ENCODE measurements at regions not wholly inside any gene's neighbourhood (a gene's known extent, or its start where the extent isn't known, plus 50 kb on each side); places are given as distances from the start of the nearest gene placed in this dataset.
"Not testable (repeated sequence)": the region's sequence is repeated elsewhere in the genome, so short reads cannot be mapped to it uniquely, and the experiment has no call there.

GRCh38 chr22:48492366-48493320 lies 1335.0 kb downstream of the BRD1 start:
- peak; percentile 77 for DNase-seq (ENCODE audit: low spot score)

DNA sequence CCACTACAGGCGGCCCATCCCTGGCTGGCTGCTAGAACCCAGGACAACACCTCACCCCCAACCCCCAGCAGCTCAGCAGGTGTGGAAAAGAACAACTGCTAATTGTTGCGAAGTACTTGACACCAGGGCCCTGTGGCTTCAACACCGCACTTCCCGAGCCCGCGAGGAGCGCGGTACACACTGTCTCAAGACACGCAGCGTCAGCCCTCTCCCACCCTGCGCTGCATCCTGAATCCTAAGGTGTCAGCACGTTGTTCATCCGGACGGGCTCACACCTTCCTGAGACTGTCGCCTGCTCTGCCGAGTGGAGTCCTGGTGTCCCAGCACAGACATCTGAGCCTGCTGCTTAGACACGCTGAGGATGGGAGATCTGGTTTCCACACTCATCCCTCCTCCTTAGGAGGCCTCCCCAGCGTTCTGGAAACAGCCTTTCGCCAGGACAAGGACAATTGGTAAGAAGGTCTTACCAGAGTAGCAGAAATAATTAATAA lies 1336.2 kb downstream of the BRD1 start:
- no peak for DNase-seq (ENCODE audit: low spot score)

GRCh38 chr22:48490500-48491411 lies 1336.9 kb downstream of the BRD1 start:
- no peak for DNase-seq (ENCODE audit: low spot score)

GRCh38 chr22:48489551-48490499 lies 1337.8 kb downstream of the BRD1 start:
- DNase-seq (ENCODE audit: low spot score) = no peak

DNA sequence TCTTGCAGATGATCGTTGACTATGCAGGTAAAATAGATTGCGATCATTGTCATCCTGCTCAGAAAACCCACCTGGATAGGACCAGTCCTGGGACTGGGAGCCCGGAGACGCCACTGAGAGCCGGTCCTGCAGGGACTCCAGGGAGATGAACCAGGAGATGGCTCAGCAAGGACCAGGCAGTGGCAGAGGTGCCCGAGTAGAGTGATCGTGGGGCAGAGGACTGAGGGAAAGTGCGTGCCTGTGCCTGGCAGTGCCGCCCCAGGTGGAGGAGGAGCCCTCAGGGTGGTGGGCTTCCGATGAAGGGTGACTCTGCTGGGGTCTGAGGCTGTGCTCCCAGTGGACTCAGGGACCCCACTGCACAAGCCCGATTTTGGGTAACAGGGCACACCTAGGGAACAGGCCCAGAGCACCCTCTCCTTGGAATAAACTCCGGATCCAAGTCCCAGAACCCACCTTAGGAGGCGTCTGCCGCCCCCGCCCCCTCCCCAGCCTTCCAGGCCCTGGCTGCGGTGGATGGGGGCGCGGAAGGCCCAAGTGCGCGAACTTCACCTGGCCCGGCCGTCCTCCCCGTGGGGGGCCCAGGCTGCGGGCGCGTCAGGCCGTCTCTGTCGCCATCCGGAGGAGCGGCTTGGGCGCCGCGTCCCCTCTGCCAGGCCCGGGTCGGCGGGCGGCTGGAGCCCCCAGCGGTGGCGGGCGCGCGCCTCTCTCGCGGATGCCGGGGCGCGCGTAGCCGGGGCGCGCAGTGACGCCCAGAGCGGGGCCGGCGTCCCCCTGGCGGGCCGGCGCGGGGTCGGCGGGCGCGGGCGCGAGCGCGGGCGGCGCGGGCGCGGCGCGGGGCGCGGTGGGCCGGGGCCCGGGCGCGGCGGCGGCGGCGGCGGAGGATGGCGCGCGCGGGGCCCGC lies 1338.8 kb downstream of the BRD1 start:
- DNase-seq (ENCODE audit: low spot score) = peak; percentile 92

GRCh38 chr22:48488149-48488551 lies 1339.5 kb downstream of the BRD1 start:
- DNase-seq (ENCODE audit: low spot score) = no peak

GRCh38 chr22:48486558-48486957 lies 1341.1 kb downstream of the BRD1 start:
- no peak for DNase-seq (ENCODE audit: low spot score)

DNA sequence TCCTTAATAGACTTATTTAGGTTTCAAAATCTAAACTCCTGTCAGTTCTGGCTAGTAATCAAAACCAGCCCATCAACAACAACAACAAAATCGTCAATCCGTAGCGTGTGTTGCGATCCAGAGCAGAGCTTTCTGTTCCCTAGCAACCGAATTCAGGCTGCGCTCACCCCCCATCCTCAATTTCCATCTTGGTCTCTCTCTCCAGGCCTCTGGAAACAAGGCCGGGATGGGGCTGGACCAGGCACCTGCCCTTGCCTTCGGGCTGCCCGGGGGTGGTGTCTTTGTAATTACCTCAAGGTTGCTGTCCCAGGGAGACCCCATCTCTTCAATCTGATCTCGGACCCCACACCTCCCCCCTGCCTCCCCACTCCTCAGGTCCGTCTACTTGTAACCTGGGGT lies 1341.5 kb downstream of the BRD1 start:
- no peak for DNase-seq (ENCODE audit: low spot score)

- no peak for DNase-seq (ENCODE audit: low spot score)
Observed at GRCh38 chr22:48485149-48486133, 1342.2 kb downstream of the BRD1 start.

GRCh38 chr22:48483764-48484528 lies 1343.7 kb downstream of the BRD1 start:
- no peak for DNase-seq (ENCODE audit: low spot score)

DNA sequence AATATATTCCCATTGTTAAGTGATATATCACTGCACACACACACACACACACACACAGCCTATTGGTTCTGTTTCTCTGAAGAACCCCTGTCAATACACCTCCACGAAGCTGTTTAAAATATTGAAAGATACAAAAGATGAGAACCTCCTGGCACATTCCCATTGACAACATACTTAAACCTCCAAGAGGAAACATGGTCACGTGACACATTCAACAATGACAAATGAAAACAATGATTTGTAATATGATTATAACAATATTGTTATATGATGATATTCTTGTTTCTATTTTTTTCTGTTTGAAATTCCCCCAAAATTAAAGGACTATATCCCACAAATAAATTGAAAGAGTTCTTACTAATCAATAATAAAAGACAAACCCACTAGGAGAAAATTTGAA lies 1344.9 kb downstream of the BRD1 start:
- DNase-seq (ENCODE audit: low spot score) = no peak

DNA sequence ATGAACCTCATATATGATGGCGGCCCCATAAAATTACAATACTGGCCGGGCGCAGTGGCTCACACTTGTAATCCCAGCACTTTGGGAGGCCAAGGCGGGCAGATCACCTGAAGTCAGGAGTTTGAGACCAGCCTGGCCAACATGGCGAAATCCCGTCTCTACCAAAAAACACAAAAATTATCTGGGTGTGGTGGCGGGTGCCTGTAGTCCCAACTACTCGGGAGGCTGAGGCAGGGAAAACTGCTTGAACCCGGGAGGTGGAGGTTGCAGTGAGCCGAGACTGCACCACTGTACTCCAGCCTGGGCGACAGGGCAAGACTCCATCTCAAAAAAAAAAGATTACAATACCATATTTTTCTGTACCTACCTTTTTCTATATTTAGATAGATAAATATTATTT lies 1345.5 kb downstream of the BRD1 start:
- DNase-seq (ENCODE audit: low spot score) = not testable (repeated sequence)

DNA sequence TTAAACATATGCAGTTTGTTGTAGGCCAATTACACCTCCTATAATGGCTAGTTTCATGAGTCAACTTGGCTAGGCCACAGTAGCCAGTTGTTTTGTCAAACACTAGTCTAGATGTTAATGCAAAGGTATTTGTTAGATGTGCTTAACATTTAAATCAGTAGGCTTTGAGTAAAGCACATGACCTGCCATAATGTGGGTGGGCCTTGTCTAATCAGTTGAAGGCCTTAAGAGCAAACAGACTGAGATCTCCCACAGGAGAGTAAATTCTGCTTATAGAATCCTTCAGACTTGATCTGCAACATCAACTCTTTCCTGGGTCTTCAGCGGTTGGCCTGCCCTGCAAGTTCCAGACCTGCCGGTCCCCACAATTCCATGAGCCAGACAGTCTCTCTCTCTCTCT lies 1345.9 kb downstream of the BRD1 start:
- DNase-seq (ENCODE audit: low spot score) = no peak

- DNase-seq (ENCODE audit: low spot score) = no peak
Observed at GRCh38 chr22:48478529-48479265, 1349.0 kb downstream of the BRD1 start.

GRCh38 chr22:48478124-48478523 lies 1349.5 kb downstream of the BRD1 start:
- no peak for DNase-seq (ENCODE audit: low spot score)

GRCh38 chr22:48477031-48477721 lies 1350.5 kb downstream of the BRD1 start:
- DNase-seq (ENCODE audit: low spot score) = no peak

DNA sequence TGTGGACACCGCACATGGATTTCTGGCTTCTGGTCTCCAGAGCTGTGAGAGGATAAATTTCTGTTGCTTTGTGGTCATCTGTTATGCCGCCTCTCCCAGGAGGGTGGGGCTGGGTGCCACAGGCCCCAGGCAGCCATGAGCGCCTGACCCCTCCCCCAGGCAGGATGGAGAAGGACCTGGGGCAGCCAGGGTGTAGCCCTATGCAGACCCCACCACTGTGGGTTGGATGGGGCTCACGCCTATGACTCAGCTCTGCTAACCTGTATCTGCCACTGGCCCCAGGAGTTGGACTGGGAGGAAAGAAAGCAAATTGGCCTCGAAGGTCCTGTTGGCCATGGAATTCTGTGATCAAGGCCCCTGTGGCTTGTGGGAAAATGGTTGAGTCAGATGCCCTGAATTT lies 1351.1 kb downstream of the BRD1 start:
- DNase-seq (ENCODE audit: low spot score) = no peak

Data from iPS-NIHi11 (cell line).